ENCODE measurements at regions not wholly inside any gene's neighbourhood (a gene's known extent, or its start where the extent isn't known, plus 50 kb on each side); places are given as distances from the start of the nearest gene placed in this dataset.
"Not testable (repeated sequence)": the region's sequence is repeated elsewhere in the genome, so short reads cannot be mapped to it uniquely, and the experiment has no call there.

- ATAC-seq (no peak), DNase-seq (no peak)
- H3K36me3 Mint-ChIP-seq = no peaks in the 10 kb centered on the region
- H3K4me3 Mint-ChIP-seq = no peak overlapping the region
- H3K27me3 Mint-ChIP-seq = peaks cover 22 to 42% (median 35%) of the 10 kb centered on the region in 5 donors
- H3K9me3 Mint-ChIP-seq = no peaks in the 10 kb centered on the region
- POLR2A ChIA-PET = no interaction called here
- peaks cover 0 to 3% (median 2%) of the 10 kb centered on the region in 4 donors for H3K4me1 Mint-ChIP-seq
- H3K27ac Mint-ChIP-seq = no peak overlapping the region
Measured at GRCh38 chr10:117492504-117492903, 50.0 kb upstream of the EMX2 start.

- no peak overlapping the region for H3K4me3 Mint-ChIP-seq
- H3K27me3 Mint-ChIP-seq = peaks cover 5 to 15% (median 9%) of the 10 kb centered on the region in 5 donors
- H3K36me3 Mint-ChIP-seq = no peaks in the 10 kb centered on the region
- H3K4me1 Mint-ChIP-seq = no peaks in the 10 kb centered on the region
- no peak for DNase-seq
- POLR2A ChIA-PET = no interaction called here
- no peak overlapping the region for H3K27ac Mint-ChIP-seq
- ATAC-seq = no peak
- no peaks in the 10 kb centered on the region for H3K9me3 Mint-ChIP-seq
Measured at GRCh38 chr10:117488004-117488403, 54.5 kb upstream of the EMX2 start.

GRCh38 chr10:117486606-117487005, 55.9 kb upstream of the EMX2 start:
- Mint-ChIP-seq H3K27me3 (peaks cover 4 to 10% (median 8%) of the 10 kb centered on the region in 5 donors), H3K9me3 (no peaks in the 10 kb centered on the region), H3K4me1 (no peaks in the 10 kb centered on the region), H3K4me3 (no peak overlapping the region), H3K27ac (no peak overlapping the region), H3K36me3 (no peaks in the 10 kb centered on the region)
- POLR2A ChIA-PET = no interaction called here
- DNase-seq (no peak), ATAC-seq (no peak)

- DNase-seq (no peak), ATAC-seq (no peak)
- POLR2A ChIA-PET = no interaction called here
- H3K4me1 Mint-ChIP-seq = peaks cover 0 to 3% (median 0%) of the 10 kb centered on the region in 4 donors
- peak overlapping the region in 1 of 10 donors; percentile 44 for H3K27ac Mint-ChIP-seq
- H3K36me3 Mint-ChIP-seq = no peaks in the 10 kb centered on the region
- no peaks in the 10 kb centered on the region for H3K9me3 Mint-ChIP-seq
- H3K4me3 Mint-ChIP-seq = no peak overlapping the region
- peaks cover 3 to 28% (median 16%) of the 10 kb centered on the region in 5 donors for H3K27me3 Mint-ChIP-seq
Measured at GRCh38 chr10:117483056-117483590, 59.4 kb upstream of the EMX2 start.

GRCh38 chr10:117481011-117481410, 61.5 kb upstream of the EMX2 start:
- ATAC-seq, H3K4me3 Mint-ChIP-seq, H3K36me3 Mint-ChIP-seq, DNase-seq, POLR2A ChIA-PET, H3K27ac Mint-ChIP-seq, H3K4me1 Mint-ChIP-seq, H3K9me3 Mint-ChIP-seq: not testable (repeated sequence)
- H3K27me3 Mint-ChIP-seq = peaks cover 7 to 41% (median 24%) of the 10 kb centered on the region in 5 donors

GRCh38 chr10:117480097-117480496, 62.4 kb upstream of the EMX2 start:
- no peak for ATAC-seq
- peaks cover 7 to 41% (median 24%) of the 10 kb centered on the region in 5 donors for H3K27me3 Mint-ChIP-seq
- POLR2A ChIA-PET = no interaction called here
- H3K36me3 Mint-ChIP-seq = no peaks in the 10 kb centered on the region
- peaks cover 0 to 3% (median 0%) of the 10 kb centered on the region in 4 donors for H3K4me1 Mint-ChIP-seq
- no peak overlapping the region for H3K4me3 Mint-ChIP-seq
- H3K27ac Mint-ChIP-seq = peak overlapping the region in 1 of 10 donors; percentile 24
- H3K9me3 Mint-ChIP-seq = no peaks in the 10 kb centered on the region
- DNase-seq = no peak

GRCh38 chr10:117477961-117478670, 64.4 kb upstream of the EMX2 start:
- peaks cover 0 to 2% (median 0%) of the 10 kb centered on the region in 9 donors for H3K9me3 Mint-ChIP-seq
- peaks cover 0 to 3% (median 0%) of the 10 kb centered on the region in 4 donors for H3K4me1 Mint-ChIP-seq
- ATAC-seq (no peak), DNase-seq (no peak)
- POLR2A ChIA-PET = no interaction called here
- H3K27me3 Mint-ChIP-seq = peaks cover 9 to 45% (median 28%) of the 10 kb centered on the region in 5 donors
- H3K36me3 Mint-ChIP-seq = no peaks in the 10 kb centered on the region
- no peak overlapping the region for H3K27ac Mint-ChIP-seq
- H3K4me3 Mint-ChIP-seq = no peak overlapping the region

GRCh38 chr10:117477211-117477947, 65.2 kb upstream of the EMX2 start:
- ATAC-seq (no peak), DNase-seq (no peak)
- peaks cover 0 to 3% (median 0%) of the 10 kb centered on the region in 4 donors for H3K4me1 Mint-ChIP-seq
- no peaks in the 10 kb centered on the region for H3K36me3 Mint-ChIP-seq
- no peak overlapping the region for H3K4me3 Mint-ChIP-seq
- POLR2A ChIA-PET = no interaction called here
- peaks cover 7 to 44% (median 33%) of the 10 kb centered on the region in 5 donors for H3K27me3 Mint-ChIP-seq
- no peak overlapping the region for H3K27ac Mint-ChIP-seq
- H3K9me3 Mint-ChIP-seq = peaks cover 0 to 2% (median 0%) of the 10 kb centered on the region in 9 donors

GRCh38 chr10:117476716-117477115, 65.8 kb upstream of the EMX2 start:
- Mint-ChIP-seq H3K4me1 (peaks cover 0 to 3% (median 0%) of the 10 kb centered on the region in 4 donors), H3K9me3 (peaks cover 0 to 2% (median 0%) of the 10 kb centered on the region in 9 donors), H3K36me3 (no peaks in the 10 kb centered on the region), H3K27me3 (peaks cover 8 to 46% (median 35%) of the 10 kb centered on the region in 5 donors), H3K4me3 (no peak overlapping the region), H3K27ac (no peak overlapping the region)
- DNase-seq = no peak
- POLR2A ChIA-PET = no interaction called here
- ATAC-seq = no peak

- H3K36me3 Mint-ChIP-seq = no peaks in the 10 kb centered on the region
- POLR2A ChIA-PET = no interaction called here
- no peak overlapping the region for H3K4me3 Mint-ChIP-seq
- DNase-seq (no peak), ATAC-seq (no peak)
- peaks cover 0 to 2% (median 0%) of the 10 kb centered on the region in 9 donors for H3K9me3 Mint-ChIP-seq
- H3K27me3 Mint-ChIP-seq = peaks cover 11 to 43% (median 30%) of the 10 kb centered on the region in 5 donors
- peaks cover 0 to 3% (median 0%) of the 10 kb centered on the region in 4 donors for H3K4me1 Mint-ChIP-seq
- H3K27ac Mint-ChIP-seq = no peak overlapping the region
Measured at GRCh38 chr10:117476281-117476680, 66.3 kb upstream of the EMX2 start.

GRCh38 chr10:117472872-117473271, 69.7 kb upstream of the EMX2 start:
- DNase-seq (no peak), ATAC-seq (no peak)
- Mint-ChIP-seq H3K36me3 (no peaks in the 10 kb centered on the region), H3K27me3 (peaks cover 9 to 27% (median 18%) of the 10 kb centered on the region in 5 donors), H3K9me3 (peaks cover 0 to 2% (median 0%) of the 10 kb centered on the region in 9 donors), H3K27ac (no peak overlapping the region), H3K4me3 (no peak overlapping the region), H3K4me1 (no peaks in the 10 kb centered on the region)
- POLR2A ChIA-PET = no interaction called here

- no peak for ATAC-seq
- no peaks in the 10 kb centered on the region for H3K36me3 Mint-ChIP-seq
- no peak for DNase-seq
- H3K4me3 Mint-ChIP-seq = no peak overlapping the region
- peaks cover 6 to 15% (median 9%) of the 10 kb centered on the region in 5 donors for H3K27me3 Mint-ChIP-seq
- POLR2A ChIA-PET = no interaction called here
- H3K4me1 Mint-ChIP-seq = no peaks in the 10 kb centered on the region
- no peak overlapping the region for H3K27ac Mint-ChIP-seq
- peaks cover 0 to 2% (median 0%) of the 10 kb centered on the region in 9 donors for H3K9me3 Mint-ChIP-seq
Measured at GRCh38 chr10:117471344-117471874, 71.1 kb upstream of the EMX2 start.

- DNase-seq (no peak), ATAC-seq (no peak)
- Mint-ChIP-seq H3K27ac (no peak overlapping the region), H3K9me3 (peaks cover 0 to 2% (median 0%) of the 10 kb centered on the region in 9 donors), H3K27me3 (peaks cover 6 to 15% (median 8%) of the 10 kb centered on the region in 5 donors), H3K36me3 (no peaks in the 10 kb centered on the region), H3K4me3 (no peak overlapping the region), H3K4me1 (no peaks in the 10 kb centered on the region)
- POLR2A ChIA-PET = no interaction called here
Measured at GRCh38 chr10:117470733-117471132, 71.8 kb upstream of the EMX2 start.
